Small intestine (tissue), 7 donors: ENCODE measurements at regions not wholly inside any gene's neighbourhood (a gene's known extent, or its start where the extent isn't known, plus 50 kb on each side); places are given as distances from the start of the nearest gene placed in this dataset.

Source experiments
- DNase-seq, 2 donors: peaks; one replicate each; pipeline versions ENCODE4 v3.0.0 to v3.0.0-alpha.2; 2013
- FAIRE-seq: peaks from 2 replicates; lab custom pipeline; 2012; peaks lifted over from hg19 to GRCh38; lab: Jason Lieb, UNC
- H3K27ac ChIP-seq, 3 donors: one replicate each; pipeline ENCODE4 v1.5.1; 2013; ENCODE audit warnings: low read length in 2 of 3, mild to moderate bottlenecking in 2 of 3, control low read depth in 1 of 3, inconsistent platforms in 1 of 3, low read depth in 1 of 3, moderate library complexity in 1 of 3
- H3K27me3 ChIP-seq, 3 donors: one replicate each; pipeline ENCODE4 v1.6.1; 2013; ENCODE audit warnings: low read length in 3 of 3, inconsistent platforms in 1 of 3; ENCODE audit not compliant: control insufficient read depth in 3 of 3, insufficient read depth in 3 of 3
- H3K36me3 ChIP-seq, 3 donors: one replicate each; pipeline ENCODE4 v1.6.1; 2013; ENCODE audit warnings: low read length in 3 of 3, inconsistent platforms in 1 of 3, low read depth in 1 of 3, mild to moderate bottlenecking in 1 of 3, moderate library complexity in 1 of 3; ENCODE audit not compliant: control insufficient read depth in 3 of 3, insufficient read depth in 2 of 3
- H3K4me1 ChIP-seq, 3 donors: one replicate each; pipeline ENCODE4 v1.6.1; 2013; ENCODE audit warnings: low read length in 2 of 3, inconsistent platforms in 1 of 3, low read depth in 1 of 3, mild to moderate bottlenecking in 1 of 3, moderate library complexity in 1 of 3; ENCODE audit not compliant: control insufficient read depth in 3 of 3, insufficient read depth in 2 of 3
- H3K4me3 ChIP-seq, 3 donors: one replicate each; pipeline ENCODE4 v1.5.1; 2013; ENCODE audit warnings: low read length in 3 of 3, control low read depth in 1 of 3, inconsistent platforms in 1 of 3, low read depth in 1 of 3, mild to moderate bottlenecking in 1 of 3, moderate library complexity in 1 of 3
- H3K9me3 ChIP-seq, 2 donors: one replicate each; pipeline ENCODE4 v1.6.1; 2013; ENCODE audit warnings: low read depth in 1 of 2, low read length in 1 of 2; ENCODE audit not compliant: control insufficient read depth in 2 of 2, insufficient read depth in 1 of 2
- WGBS, 3 donors: extraction: QIAGEN DNeasy Blood & Tissue Kit; methylation state at CpG; one replicate each; pipeline ENCODE4 v1.1.7; 2013; 5-methylcytosine and 5-hydroxymethylcytosine counted together
- donor health status: healthy with polysubstance abuse.
- donor health status: control.
- donor health status: control.
- donor health status: Bipolar disorder and iron deficiency.
- donor health status: healthy.

DNA sequence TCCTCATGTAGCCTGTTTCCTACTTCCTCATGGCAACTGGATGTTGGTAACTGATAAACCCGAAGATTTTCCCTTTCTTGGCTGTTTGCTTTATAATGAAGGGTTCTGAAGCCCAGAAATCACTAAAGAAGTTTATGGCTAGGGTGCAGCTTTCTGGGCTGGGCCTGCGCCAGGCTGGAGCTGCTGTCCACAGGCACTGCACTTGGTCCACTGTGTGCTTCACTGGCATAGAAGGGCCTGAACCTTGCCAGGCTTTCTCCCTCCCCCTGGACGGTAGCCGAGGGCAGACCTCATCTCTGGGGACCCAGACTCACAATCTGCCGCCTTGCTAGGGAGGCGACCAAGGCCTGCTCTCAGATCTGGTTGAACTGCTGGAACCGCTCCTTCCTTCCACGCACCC is 133.3 kb upstream of the SPRED2 start:
- Histone ChIP-seq H3K4me1 (no peaks in the 10 kb centered on the region), H3K27me3 (peaks cover 0 to 4% (median 0%) of the 10 kb centered on the region in 3 donors), H3K27ac (no peak overlapping the region), H3K9me3 (no peaks in the 10 kb centered on the region), H3K4me3 (no peak overlapping the region), H3K36me3 (no peaks in the 10 kb centered on the region)
- FAIRE-seq (no peak), DNase-seq (no peak)
- 74 to 86% (median 79%) methylated on average over 8 of the region's 8 CpGs for WGBS, 3 donors

DNA sequence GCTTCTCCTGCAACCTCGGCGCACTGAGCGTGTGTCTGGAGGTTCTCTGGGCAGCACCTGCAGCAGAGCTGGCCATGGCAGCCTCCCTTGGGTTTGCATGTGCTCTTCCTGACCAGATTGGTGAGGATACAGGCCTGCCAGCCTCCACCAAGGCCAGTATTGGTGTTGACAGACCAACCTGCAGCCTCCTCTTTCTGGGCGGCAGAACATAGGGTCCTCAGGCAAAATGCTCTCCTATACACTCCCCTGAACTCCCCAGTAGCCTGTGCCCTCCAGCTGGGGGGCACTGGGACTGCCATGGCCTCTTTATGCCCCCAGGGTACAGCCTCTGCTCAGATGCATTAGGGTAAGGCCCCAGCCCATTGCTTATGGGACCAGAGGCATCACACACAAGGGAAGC is 131.9 kb upstream of the SPRED2 start:
- 93 to 98% (median 95%) methylated on average over 4 of the region's 4 CpGs for WGBS, 3 donors

GRCh38 chr2:65562890-65563289 is 130.5 kb upstream of the SPRED2 start:
- 75 to 90% (median 75%) methylated on average over 3 of the region's 3 CpGs for WGBS, 3 donors
- Histone ChIP-seq H3K36me3 (no peaks in the 10 kb centered on the region), H3K4me3 (no peak overlapping the region), H3K9me3 (no peaks in the 10 kb centered on the region), H3K4me1 (no peaks in the 10 kb centered on the region), H3K27ac (no peak overlapping the region), H3K27me3 (peaks cover 0 to 4% (median 0%) of the 10 kb centered on the region in 3 donors)
- DNase-seq (no peak), FAIRE-seq (no peak)

More for the DNA sequence above, 131.9 kb upstream of the SPRED2 start:
- Histone ChIP-seq H3K27me3 (peaks cover 0 to 4% (median 0%) of the 10 kb centered on the region in 3 donors), H3K36me3 (no peaks in the 10 kb centered on the region), H3K4me3 (no peak overlapping the region), H3K27ac (no peak overlapping the region), H3K4me1 (no peaks in the 10 kb centered on the region), H3K9me3 (no peaks in the 10 kb centered on the region)
- FAIRE-seq, result no peak
- DNase-seq, result no peak

- DNase-seq, result no peak
- H3K9me3 ChIP-seq, result no peaks in the 10 kb centered on the region
- no peaks in the 10 kb centered on the region for H3K4me1 ChIP-seq
- FAIRE-seq, result no peak
- no peak overlapping the region for H3K27ac ChIP-seq
- H3K27me3 ChIP-seq, result peaks cover 0 to 5% (median 0%) of the 10 kb centered on the region in 3 donors
- no peaks in the 10 kb centered on the region for H3K36me3 ChIP-seq
- no peak overlapping the region for H3K4me3 ChIP-seq
- WGBS, 3 donors, result 69 to 77% (median 71%) methylated on average over 9 of the region's 9 CpGs
Measured at GRCh38 chr2:65558743-65559142, 126.3 kb upstream of the SPRED2 start.

DNA sequence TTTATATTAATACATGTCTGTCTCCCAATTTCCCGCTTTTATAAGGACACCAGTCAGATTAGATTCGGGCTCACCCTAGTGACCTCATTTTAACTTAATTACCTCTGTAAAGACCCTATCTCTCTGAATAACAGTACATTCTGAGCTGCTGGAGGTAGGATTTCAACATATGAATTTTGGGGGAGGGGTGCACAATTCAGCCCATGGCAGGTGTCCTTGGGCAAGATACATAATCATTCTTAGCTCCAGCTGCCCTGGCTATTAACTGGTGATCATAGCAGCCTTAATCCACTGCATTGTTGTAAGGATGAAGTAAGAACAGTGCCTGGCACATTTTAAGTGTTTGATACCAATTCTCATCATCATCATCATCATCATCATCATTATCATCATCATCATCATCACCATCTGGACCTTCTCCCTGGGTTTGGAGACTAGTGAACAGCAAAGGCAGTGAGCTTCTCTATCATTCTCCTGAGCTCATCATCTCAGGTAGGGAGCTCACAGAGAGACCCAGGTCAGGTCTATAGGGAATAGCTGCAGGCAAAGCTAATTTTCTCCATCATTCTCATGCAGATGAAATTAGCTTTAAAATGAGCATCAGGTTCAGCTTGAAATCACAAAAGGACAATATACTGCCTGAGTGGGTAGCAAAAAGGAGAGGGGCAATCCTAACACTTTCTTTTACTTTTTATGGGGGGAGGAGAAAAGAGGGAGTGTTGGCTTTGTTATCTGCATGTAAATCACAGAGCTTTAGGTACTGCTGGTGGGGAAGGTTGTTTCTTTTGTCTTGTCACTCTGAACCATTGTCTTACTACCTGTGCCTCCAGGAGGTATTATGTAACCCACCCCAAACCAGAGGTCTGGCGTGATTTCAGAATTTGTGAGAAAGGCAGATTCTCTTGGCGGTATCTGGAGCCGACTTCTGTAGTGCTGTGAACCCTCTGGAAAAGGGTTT is 125.5 kb upstream of the SPRED2 start:
- Histone ChIP-seq H3K36me3 (no peaks in the 10 kb centered on the region), H3K4me3 (no peak overlapping the region), H3K4me1 (no peaks in the 10 kb centered on the region), H3K27ac (no peak overlapping the region), H3K27me3 (peaks cover 0 to 5% (median 0%) of the 10 kb centered on the region in 3 donors), H3K9me3 (no peaks in the 10 kb centered on the region)
- WGBS, 3 donors, result 85 to 86% (median 86%) methylated on average over 5 of the region's 5 CpGs
- DNase-seq (no peak), FAIRE-seq (no peak)

GRCh38 chr2:65554765-65555591 is 122.6 kb upstream of the SPRED2 start:
- Histone ChIP-seq H3K36me3 (no peaks in the 10 kb centered on the region), H3K4me1 (no peaks in the 10 kb centered on the region), H3K27ac (no peak overlapping the region), H3K9me3 (no peaks in the 10 kb centered on the region), H3K4me3 (no peak overlapping the region), H3K27me3 (peaks cover 0 to 5% (median 0%) of the 10 kb centered on the region in 3 donors)
- WGBS, 3 donors, result 48 to 59% (median 59%) methylated on average over 9 of the region's 9 CpGs
- no peak for FAIRE-seq
- DNase-seq, result no peak

DNA sequence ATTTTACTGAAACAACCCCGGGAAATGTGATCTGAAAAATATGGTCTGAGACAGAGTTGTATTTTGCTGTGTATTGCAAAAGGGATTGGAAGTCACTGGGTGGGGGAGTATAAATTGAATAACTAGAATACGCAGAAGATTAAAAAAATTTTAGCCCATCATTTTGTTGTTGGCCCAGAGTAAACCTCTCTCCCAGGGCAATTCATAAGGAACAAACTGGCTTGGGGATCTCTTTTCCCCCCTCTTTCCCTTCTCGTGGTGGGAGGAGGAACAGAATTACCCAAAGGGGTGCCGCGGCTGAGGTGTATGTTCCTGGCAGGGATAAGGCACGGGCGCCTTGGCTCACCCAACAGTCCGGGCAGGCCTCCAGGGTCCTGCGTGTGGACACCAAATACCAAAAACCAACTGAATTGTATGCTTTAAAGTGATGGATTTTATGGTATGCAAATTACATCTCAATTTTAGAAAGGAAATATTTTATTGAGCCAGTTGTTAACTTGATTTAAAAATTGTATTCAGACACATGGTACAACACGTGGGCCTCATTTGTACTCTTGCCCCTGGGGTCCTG is 121.2 kb upstream of the SPRED2 start:
- H3K27ac ChIP-seq, result no peak overlapping the region
- FAIRE-seq, result no peak
- no peak overlapping the region for H3K4me3 ChIP-seq
- 70 to 74% (median 72%) methylated on average over 10 of the region's 10 CpGs for WGBS, 3 donors
- H3K27me3 ChIP-seq, result peaks cover 0 to 5% (median 0%) of the 10 kb centered on the region in 3 donors
- H3K36me3 ChIP-seq, result no peaks in the 10 kb centered on the region
- no peak for DNase-seq
- H3K4me1 ChIP-seq, result no peaks in the 10 kb centered on the region
- no peaks in the 10 kb centered on the region for H3K9me3 ChIP-seq

- Histone ChIP-seq H3K27ac (no peak overlapping the region), H3K9me3 (no peaks in the 10 kb centered on the region), H3K4me1 (peaks cover 0 to under 1% (median under 1%) of the 10 kb centered on the region in 3 donors), H3K36me3 (no peaks in the 10 kb centered on the region), H3K27me3 (peaks cover 0 to 2% (median 0%) of the 10 kb centered on the region in 3 donors), H3K4me3 (no peak overlapping the region)
- 75 to 87% (median 86%) methylated on average over 7 of the region's 7 CpGs for WGBS, 3 donors
- FAIRE-seq (no peak), DNase-seq (no peak)
Measured at GRCh38 chr2:65551528-65551927, 119.1 kb upstream of the SPRED2 start.
